ENCODE measurements at regions not wholly inside any gene's neighbourhood (a gene's known extent, or its start where the extent isn't known, plus 50 kb on each side); places are given as distances from the start of the nearest gene placed in this dataset.

GRCh38 chr4:108236264-108236663 lies 67.5 kb upstream of the LEF1 start:
- no peak for DNase-seq (ENCODE audit: extremely low read depth in 1 of 2, low read depth in 1 of 2)

DNA sequence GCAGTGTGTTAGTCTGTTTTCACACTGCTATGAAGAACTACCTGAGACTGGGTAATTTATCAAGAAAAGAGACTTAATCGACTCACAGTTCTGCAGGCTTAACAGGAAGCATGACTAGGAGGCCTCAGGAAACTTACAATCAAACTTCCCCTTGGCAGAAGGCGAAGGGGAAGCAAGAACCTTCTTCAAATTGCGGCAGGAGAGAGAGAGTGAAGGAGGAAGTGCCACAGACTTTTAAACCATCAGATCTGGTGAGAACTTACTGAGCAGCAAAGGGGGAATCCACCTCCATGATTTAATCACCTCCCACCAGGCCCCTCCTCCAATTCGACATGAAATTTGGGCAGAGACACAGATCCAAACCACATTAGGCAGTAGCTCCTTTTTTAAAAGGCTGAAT lies 59.2 kb upstream of the LEF1 start:
- no peak for DNase-seq (ENCODE audit: extremely low read depth in 1 of 2, low read depth in 1 of 2)

- no peak for DNase-seq (ENCODE audit: extremely low read depth in 1 of 2, low read depth in 1 of 2)
These were observed 55.9 kb upstream of the LEF1 start for GRCh38 chr4:108224611-108225053.

GRCh38 chr4:108223313-108223712 lies 54.6 kb upstream of the LEF1 start:
- no peak for DNase-seq (ENCODE audit: extremely low read depth in 1 of 2, low read depth in 1 of 2)

- no peak for DNase-seq (ENCODE audit: extremely low read depth in 1 of 2, low read depth in 1 of 2)
These were observed 51.3 kb upstream of the LEF1 start for GRCh38 chr4:108219998-108220397.

Measured in stimulated activated CD8-positive, alpha-beta memory T cell treated with anti-CD3 and anti-CD28 coated beads, Interleukin-7, amount 100 ng/mL, for 48 hours (primary cell).